ENCODE measurements at regions not wholly inside any gene's neighbourhood (a gene's known extent, or its start where the extent isn't known, plus 50 kb on each side); places are given as distances from the start of the nearest gene placed in this dataset.
"Not testable (repeated sequence)": the region's sequence is repeated elsewhere in the genome, so short reads cannot be mapped to it uniquely, and the experiment has no call there.

DNA sequence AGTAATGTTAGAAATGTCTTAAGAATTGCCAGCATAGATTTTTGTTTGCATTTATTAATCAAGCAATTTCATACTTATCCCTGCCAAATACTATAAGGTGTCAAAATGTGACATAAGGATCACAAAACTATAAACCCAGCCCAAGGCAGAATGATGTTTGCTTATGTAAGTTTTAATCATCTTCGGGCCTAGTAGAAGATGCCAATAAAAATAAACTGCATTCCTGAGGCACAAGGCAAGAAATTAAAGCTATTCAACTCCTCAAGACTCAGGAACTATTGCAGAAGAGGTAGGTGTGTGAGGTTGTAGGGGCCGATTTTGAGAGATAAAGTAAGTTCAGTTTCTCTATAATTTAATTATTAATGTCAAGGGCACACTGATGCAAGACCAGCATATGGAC lies 189.4 kb upstream of the AHR start:
- peak; percentile 5 for FAIRE-seq
- 49 to 56% (median 53%) methylated on average over 2 of the region's 2 CpGs for WGBS, 3 donors
- H3K27me3 ChIP-seq (ENCODE audit: control insufficient read depth in 3 of 3, insufficient read depth in 3 of 3, low read length in 3 of 3) = no peaks in the 10 kb centered on the region
- H3K4me3 ChIP-seq (ENCODE audit: low read depth in 1 of 3, low read length in 3 of 3) = no peak overlapping the region
- no peak for DNase-seq
- H3K27ac ChIP-seq (ENCODE audit: low read depth in 1 of 3, low read length in 2 of 3) = no peak overlapping the region
- no peaks in the 10 kb centered on the region for H3K9me3 ChIP-seq (ENCODE audit: control insufficient read depth in 2 of 2, insufficient read depth in 1 of 2, low read depth in 1 of 2, low read length in 1 of 2)
- no peaks in the 10 kb centered on the region for H3K4me1 ChIP-seq (ENCODE audit: control insufficient read depth in 3 of 3, insufficient read depth in 2 of 3, low read depth in 1 of 3, low read length in 2 of 3)
- H3K36me3 ChIP-seq (ENCODE audit: control insufficient read depth in 3 of 3, insufficient read depth in 2 of 3, low read depth in 1 of 3, low read length in 3 of 3) = no peaks in the 10 kb centered on the region

DNA sequence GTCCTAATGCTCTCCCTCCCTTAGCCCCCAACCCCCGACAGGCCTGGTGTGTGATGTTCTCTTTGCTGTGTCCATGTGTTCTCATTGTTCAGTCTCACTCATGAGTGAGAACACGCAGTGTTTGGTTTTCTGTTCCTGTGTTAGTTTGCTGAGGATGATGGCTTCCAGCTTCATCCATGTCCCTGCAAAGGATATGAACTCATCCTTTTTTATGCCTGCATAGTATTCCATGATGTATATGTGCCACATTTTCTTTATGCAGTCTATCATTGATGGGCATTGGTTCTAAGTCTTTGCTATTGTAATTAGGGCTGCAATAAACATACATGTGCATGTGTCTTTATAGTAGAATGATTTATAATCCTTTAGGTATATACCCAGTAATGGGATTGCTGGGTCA lies 184.7 kb upstream of the AHR start:
- not testable (repeated sequence) for H3K4me3 ChIP-seq (ENCODE audit: low read depth in 1 of 3, low read length in 3 of 3); H3K36me3 ChIP-seq (ENCODE audit: control insufficient read depth in 3 of 3, insufficient read depth in 2 of 3, low read depth in 1 of 3, low read length in 3 of 3); H3K9me3 ChIP-seq (ENCODE audit: control insufficient read depth in 2 of 2, insufficient read depth in 1 of 2, low read depth in 1 of 2, low read length in 1 of 2); DNase-seq; H3K4me1 ChIP-seq (ENCODE audit: control insufficient read depth in 3 of 3, insufficient read depth in 2 of 3, low read depth in 1 of 3, low read length in 2 of 3); H3K27ac ChIP-seq (ENCODE audit: low read depth in 1 of 3, low read length in 2 of 3); FAIRE-seq; H3K27me3 ChIP-seq (ENCODE audit: control insufficient read depth in 3 of 3, insufficient read depth in 3 of 3, low read length in 3 of 3)
- 97 to 100% (median 98%) methylated on average over 2 of the region's 2 CpGs for WGBS, 3 donors

DNA sequence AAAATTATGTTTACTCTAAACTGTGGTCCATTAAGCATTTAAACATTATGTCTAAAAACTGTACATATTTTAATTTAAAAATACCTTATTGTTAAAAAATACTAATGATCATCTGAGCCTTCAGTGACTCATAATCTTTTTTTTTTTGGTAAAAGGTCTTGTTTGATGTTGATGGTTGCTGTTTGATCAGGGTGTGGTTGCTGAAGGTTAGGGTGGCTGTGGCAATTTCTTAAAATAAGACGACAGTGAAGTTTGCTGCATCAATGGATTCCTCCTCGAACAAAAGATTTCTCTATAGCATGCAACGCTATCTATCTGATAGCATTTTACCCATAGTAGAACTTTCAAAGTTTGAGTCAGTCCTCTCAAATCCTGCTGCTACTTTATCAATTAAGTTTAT lies 180.0 kb upstream of the AHR start:
- DNase-seq (no peak), FAIRE-seq (no peak)
- Histone ChIP-seq H3K36me3 (ENCODE audit: control insufficient read depth in 3 of 3, insufficient read depth in 2 of 3, low read depth in 1 of 3, low read length in 3 of 3) (no peaks in the 10 kb centered on the region), H3K9me3 (ENCODE audit: control insufficient read depth in 2 of 2, insufficient read depth in 1 of 2, low read depth in 1 of 2, low read length in 1 of 2) (no peaks in the 10 kb centered on the region), H3K27ac (ENCODE audit: low read depth in 1 of 3, low read length in 2 of 3) (no peak overlapping the region), H3K4me1 (ENCODE audit: control insufficient read depth in 3 of 3, insufficient read depth in 2 of 3, low read depth in 1 of 3, low read length in 2 of 3) (no peaks in the 10 kb centered on the region), H3K4me3 (ENCODE audit: low read depth in 1 of 3, low read length in 3 of 3) (no peak overlapping the region), H3K27me3 (ENCODE audit: control insufficient read depth in 3 of 3, insufficient read depth in 3 of 3, low read length in 3 of 3) (no peaks in the 10 kb centered on the region)
- 80 to 85% (median 83%) methylated on average over 3 of the region's 3 CpGs for WGBS, 3 donors

DNA sequence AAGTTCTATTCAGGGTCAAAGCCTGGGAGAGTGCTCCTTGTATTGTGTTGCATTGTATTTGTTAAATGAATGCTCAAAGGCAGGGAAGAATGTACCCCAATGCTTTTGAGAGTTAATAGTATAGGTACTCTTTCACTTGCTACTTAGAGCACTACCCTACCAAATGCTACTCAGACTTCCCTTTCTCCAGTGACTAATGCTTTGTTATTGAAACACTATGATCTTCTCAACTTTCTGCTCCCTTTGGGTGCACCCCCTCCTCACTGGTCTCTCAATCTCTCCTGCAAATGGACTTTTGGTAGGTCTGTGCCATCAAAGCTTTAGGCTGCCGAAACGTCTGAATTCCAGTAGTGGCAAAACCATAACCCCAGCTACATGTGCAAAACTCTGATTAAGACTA lies 177.7 kb upstream of the AHR start:
- Histone ChIP-seq H3K4me1 (ENCODE audit: control insufficient read depth in 3 of 3, insufficient read depth in 2 of 3, low read depth in 1 of 3, low read length in 2 of 3) (no peaks in the 10 kb centered on the region), H3K36me3 (ENCODE audit: control insufficient read depth in 3 of 3, insufficient read depth in 2 of 3, low read depth in 1 of 3, low read length in 3 of 3) (no peaks in the 10 kb centered on the region), H3K27me3 (ENCODE audit: control insufficient read depth in 3 of 3, insufficient read depth in 3 of 3, low read length in 3 of 3) (no peaks in the 10 kb centered on the region), H3K9me3 (ENCODE audit: control insufficient read depth in 2 of 2, insufficient read depth in 1 of 2, low read depth in 1 of 2, low read length in 1 of 2) (no peaks in the 10 kb centered on the region), H3K4me3 (ENCODE audit: low read depth in 1 of 3, low read length in 3 of 3) (no peak overlapping the region), H3K27ac (ENCODE audit: low read depth in 1 of 3, low read length in 2 of 3) (no peak overlapping the region)
- no peak for FAIRE-seq
- 97 to 98% (median 97%) methylated on average over 2 of the region's 2 CpGs for WGBS, 3 donors
- no peak for DNase-seq

DNA sequence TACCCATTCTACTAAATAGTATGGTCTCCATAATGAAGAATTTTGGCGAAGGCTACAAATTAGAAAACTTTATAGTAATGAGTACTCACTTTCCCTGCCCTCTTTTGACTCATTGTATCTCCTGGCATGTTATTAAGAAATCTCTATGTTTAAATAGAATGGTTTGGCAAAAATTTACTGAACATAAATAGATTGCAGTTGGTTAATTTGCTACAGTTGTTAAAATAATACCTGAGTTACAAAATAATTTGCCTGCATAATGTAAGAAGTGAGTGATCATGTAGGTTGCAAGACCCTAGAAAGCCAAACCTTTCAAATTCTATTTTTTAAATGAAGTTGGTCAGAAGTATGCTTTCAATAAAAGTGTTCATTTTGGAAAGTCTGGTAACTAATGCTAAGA lies 176.8 kb upstream of the AHR start:
- Histone ChIP-seq H3K27ac (ENCODE audit: low read depth in 1 of 3, low read length in 2 of 3) (no peak overlapping the region), H3K36me3 (ENCODE audit: control insufficient read depth in 3 of 3, insufficient read depth in 2 of 3, low read depth in 1 of 3, low read length in 3 of 3) (no peaks in the 10 kb centered on the region), H3K4me3 (ENCODE audit: low read depth in 1 of 3, low read length in 3 of 3) (no peak overlapping the region), H3K4me1 (ENCODE audit: control insufficient read depth in 3 of 3, insufficient read depth in 2 of 3, low read depth in 1 of 3, low read length in 2 of 3) (peaks cover 0 to 5% (median 0%) of the 10 kb centered on the region in 3 donors), H3K27me3 (ENCODE audit: control insufficient read depth in 3 of 3, insufficient read depth in 3 of 3, low read length in 3 of 3) (no peaks in the 10 kb centered on the region), H3K9me3 (ENCODE audit: control insufficient read depth in 2 of 2, insufficient read depth in 1 of 2, low read depth in 1 of 2, low read length in 1 of 2) (no peaks in the 10 kb centered on the region)
- 92 to 100% (median 97%) methylated on average over 1 of the region's 1 CpG for WGBS, 3 donors
- FAIRE-seq (no peak), DNase-seq (no peak)

DNA sequence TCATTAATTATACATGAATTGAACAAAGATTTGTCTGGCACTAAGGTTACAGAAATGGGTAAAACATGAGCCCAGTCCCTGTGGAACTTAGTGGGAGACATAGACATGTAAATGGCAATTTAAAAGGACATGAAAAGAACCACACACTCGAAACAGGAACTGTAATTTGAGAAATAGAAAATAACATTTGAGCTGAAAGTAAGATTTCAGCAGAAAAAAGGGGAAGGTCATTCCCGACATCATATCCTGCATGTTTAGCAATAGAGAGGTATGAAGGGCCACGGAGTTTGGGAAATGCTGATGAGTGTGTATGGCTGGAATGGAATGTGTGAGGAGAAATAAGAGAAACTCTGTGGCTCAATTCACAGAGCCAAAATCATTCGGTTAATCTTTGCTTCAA lies 175.4 kb upstream of the AHR start:
- no peaks in the 10 kb centered on the region for H3K36me3 ChIP-seq (ENCODE audit: control insufficient read depth in 3 of 3, insufficient read depth in 2 of 3, low read depth in 1 of 3, low read length in 3 of 3)
- no peak for FAIRE-seq
- H3K9me3 ChIP-seq (ENCODE audit: control insufficient read depth in 2 of 2, insufficient read depth in 1 of 2, low read depth in 1 of 2, low read length in 1 of 2) = no peaks in the 10 kb centered on the region
- no peak for DNase-seq
- 71 to 88% (median 75%) methylated on average over 4 of the region's 4 CpGs for WGBS, 3 donors
- no peaks in the 10 kb centered on the region for H3K27me3 ChIP-seq (ENCODE audit: control insufficient read depth in 3 of 3, insufficient read depth in 3 of 3, low read length in 3 of 3)
- H3K4me1 ChIP-seq (ENCODE audit: control insufficient read depth in 3 of 3, insufficient read depth in 2 of 3, low read depth in 1 of 3, low read length in 2 of 3) = peaks cover 0 to 11% (median 0%) of the 10 kb centered on the region in 3 donors
- H3K27ac ChIP-seq (ENCODE audit: low read depth in 1 of 3, low read length in 2 of 3) = no peak overlapping the region
- H3K4me3 ChIP-seq (ENCODE audit: low read depth in 1 of 3, low read length in 3 of 3) = no peak overlapping the region

DNA sequence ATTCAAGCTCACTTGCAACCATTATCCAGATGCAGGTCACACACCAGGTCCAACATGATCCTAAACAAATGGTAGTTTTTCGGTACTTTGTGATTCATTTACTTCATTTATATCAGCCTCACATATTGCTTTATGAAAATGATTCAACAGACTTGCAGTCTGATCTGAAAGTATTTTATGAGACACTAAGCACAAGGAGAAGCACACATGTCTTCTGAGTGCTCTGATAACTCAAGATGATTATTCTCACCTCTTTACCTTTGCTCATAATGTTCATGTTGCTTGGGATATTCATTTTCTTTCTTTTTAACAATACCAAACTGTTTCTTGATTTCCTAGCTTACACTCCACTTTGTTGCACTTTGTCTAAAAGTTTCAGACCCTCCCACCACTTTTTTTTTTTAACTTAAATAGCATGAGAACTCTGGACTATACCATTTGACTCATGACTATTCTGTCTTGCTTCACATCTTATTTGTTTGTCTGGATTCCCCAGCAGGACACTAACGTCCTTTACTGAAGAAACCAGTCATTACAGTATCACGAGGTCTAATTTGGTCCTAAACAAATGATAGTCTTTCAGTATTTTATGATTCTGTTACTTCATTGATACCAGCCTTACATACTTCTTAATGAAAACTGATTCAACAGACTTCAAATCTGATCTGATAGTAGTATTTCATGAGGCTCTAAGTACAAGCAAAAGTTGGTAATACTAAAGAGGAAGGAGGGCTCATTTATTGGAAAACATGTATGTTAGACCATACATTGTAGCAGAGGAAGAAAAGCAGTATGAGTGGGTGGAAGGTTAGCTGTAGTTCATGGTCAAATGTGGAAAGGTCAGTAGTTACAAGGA lies 171.8 kb upstream of the AHR start:
- WGBS, 3 donors = 67 to 75% (median 71%) methylated on average over 3 of the region's 3 CpGs
- Histone ChIP-seq H3K4me1 (ENCODE audit: control insufficient read depth in 3 of 3, insufficient read depth in 2 of 3, low read depth in 1 of 3, low read length in 2 of 3) (peaks cover 0 to 19% (median 0%) of the 10 kb centered on the region in 3 donors), H3K4me3 (ENCODE audit: low read depth in 1 of 3, low read length in 3 of 3) (no peak overlapping the region), H3K27me3 (ENCODE audit: control insufficient read depth in 3 of 3, insufficient read depth in 3 of 3, low read length in 3 of 3) (no peaks in the 10 kb centered on the region), H3K36me3 (ENCODE audit: control insufficient read depth in 3 of 3, insufficient read depth in 2 of 3, low read depth in 1 of 3, low read length in 3 of 3) (no peaks in the 10 kb centered on the region), H3K9me3 (ENCODE audit: control insufficient read depth in 2 of 2, insufficient read depth in 1 of 2, low read depth in 1 of 2, low read length in 1 of 2) (no peaks in the 10 kb centered on the region), H3K27ac (ENCODE audit: low read depth in 1 of 3, low read length in 2 of 3) (peak overlapping the region in 1 of 3 donors; percentile 48)
- no peak for FAIRE-seq
- DNase-seq = peak in 1 of 2 donors; percentile 66

DNA sequence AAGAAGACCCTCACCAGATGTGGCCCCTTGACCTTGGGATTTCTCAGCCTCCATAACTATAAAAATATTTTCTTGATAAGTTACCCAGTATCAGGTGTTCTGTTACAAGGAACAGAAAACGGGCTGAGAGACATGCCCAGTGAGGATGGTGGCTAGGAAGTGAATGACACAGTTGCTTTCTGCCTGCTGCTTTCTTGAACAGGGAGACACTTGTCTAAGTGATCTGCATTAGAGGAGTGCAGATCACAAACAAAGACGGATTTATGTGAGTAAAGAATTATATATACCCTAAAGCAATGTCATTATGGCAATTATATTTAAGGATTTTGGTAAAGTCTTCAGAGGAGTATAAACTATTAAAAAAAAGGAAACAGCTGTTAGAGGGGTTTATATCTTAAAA lies 169.2 kb upstream of the AHR start:
- H3K9me3 ChIP-seq (ENCODE audit: control insufficient read depth in 2 of 2, insufficient read depth in 1 of 2, low read depth in 1 of 2, low read length in 1 of 2) = no peaks in the 10 kb centered on the region
- 88 to 91% (median 91%) methylated on average over 2 of the region's 2 CpGs for WGBS, 3 donors
- FAIRE-seq (no peak), DNase-seq (no peak)
- no peaks in the 10 kb centered on the region for H3K36me3 ChIP-seq (ENCODE audit: control insufficient read depth in 3 of 3, insufficient read depth in 2 of 3, low read depth in 1 of 3, low read length in 3 of 3)
- H3K4me3 ChIP-seq (ENCODE audit: low read depth in 1 of 3, low read length in 3 of 3) = no peak overlapping the region
- H3K27ac ChIP-seq (ENCODE audit: low read depth in 1 of 3, low read length in 2 of 3) = no peak overlapping the region
- H3K4me1 ChIP-seq (ENCODE audit: control insufficient read depth in 3 of 3, insufficient read depth in 2 of 3, low read depth in 1 of 3, low read length in 2 of 3) = peaks cover 0 to 28% (median 0%) of the 10 kb centered on the region in 3 donors
- H3K27me3 ChIP-seq (ENCODE audit: control insufficient read depth in 3 of 3, insufficient read depth in 3 of 3, low read length in 3 of 3) = no peaks in the 10 kb centered on the region

All from small intestine (tissue), 7 donors.